ENCODE measurements at regions not wholly inside any gene's neighbourhood (a gene's known extent, or its start where the extent isn't known, plus 50 kb on each side); places are given as distances from the start of the nearest gene placed in this dataset.
"Not testable (repeated sequence)": the region's sequence is repeated elsewhere in the genome, so short reads cannot be mapped to it uniquely, and the experiment has no call there.

DNA sequence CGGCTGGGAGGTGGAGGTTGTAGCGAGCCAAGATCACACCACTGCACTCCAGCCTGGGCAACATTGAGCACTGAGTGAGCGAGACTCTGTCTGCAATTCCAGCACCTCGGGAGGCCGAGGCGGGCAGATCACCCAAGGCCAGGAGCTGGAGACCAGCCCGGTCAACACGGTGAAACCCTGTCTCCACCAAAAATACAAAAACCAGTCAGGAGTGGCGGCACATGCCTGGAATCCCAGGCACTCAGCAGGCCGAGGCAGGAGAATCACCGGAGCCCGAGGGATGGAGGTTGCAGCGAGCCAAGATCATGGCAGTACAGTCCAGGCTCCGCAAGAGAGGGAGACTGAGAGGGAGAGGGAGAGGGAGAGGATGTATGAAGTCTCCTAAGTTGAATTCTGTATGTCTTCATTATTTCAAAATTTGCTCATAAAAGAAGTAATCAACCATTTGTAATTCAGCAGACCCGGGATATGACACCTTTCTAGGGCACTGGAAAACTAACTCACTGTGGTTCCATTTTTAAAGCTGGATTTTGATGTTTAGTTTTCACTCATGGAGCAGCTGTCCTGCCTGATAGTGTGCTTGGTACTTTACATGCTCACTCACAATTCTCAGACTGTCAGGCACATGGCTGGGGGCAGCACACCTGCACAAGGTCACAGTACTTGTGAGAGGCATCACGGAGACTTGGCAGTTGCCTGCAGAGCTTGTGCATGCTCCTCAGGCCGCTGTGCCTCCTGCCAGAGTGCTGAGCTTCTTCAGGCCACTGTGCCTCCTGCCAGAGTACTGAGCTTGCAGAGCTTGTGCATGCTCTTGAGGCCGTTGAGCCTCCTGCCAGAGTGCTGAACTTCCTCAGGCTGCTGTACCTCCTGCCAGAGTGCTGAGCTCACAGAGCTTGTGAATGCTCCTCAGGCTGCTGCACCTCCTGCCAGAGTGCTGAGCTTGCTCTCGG, 106.2 kb downstream of the ERMARD start:
- TF ChIP-seq, protein P1, sequence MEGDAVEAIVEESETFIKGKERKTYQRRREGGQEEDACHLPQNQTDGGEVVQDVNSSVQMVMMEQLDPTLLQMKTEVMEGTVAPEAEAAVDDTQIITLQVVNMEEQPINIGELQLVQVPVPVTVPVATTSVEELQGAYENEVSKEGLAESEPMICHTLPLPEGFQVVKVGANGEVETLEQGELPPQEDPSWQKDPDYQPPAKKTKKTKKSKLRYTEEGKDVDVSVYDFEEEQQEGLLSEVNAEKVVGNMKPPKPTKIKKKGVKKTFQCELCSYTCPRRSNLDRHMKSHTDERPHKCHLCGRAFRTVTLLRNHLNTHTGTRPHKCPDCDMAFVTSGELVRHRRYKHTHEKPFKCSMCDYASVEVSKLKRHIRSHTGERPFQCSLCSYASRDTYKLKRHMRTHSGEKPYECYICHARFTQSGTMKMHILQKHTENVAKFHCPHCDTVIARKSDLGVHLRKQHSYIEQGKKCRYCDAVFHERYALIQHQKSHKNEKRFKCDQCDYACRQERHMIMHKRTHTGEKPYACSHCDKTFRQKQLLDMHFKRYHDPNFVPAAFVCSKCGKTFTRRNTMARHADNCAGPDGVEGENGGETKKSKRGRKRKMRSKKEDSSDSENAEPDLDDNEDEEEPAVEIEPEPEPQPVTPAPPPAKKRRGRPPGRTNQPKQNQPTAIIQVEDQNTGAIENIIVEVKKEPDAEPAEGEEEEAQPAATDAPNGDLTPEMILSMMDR (IDR thresholded peaks at IDR 0.05), result no peak
- Histone ChIP-seq H3K36me3 (no peaks in the 10 kb centered on the region), H3K4me3 (no peak overlapping the region), H3K27ac (no peak overlapping the region), H3K4me1 (no peaks in the 10 kb centered on the region), H3K9ac (ENCODE audit: low read depth in 2 of 2, low read length in 2 of 2) (no peak overlapping the region), H3K9me3 (no peaks in the 10 kb centered on the region), H3K27me3 (no peaks in the 10 kb centered on the region)
- intact Hi-C loops (cut with DNase I), result no loop called here
- no peak for DNase-seq

DNA sequence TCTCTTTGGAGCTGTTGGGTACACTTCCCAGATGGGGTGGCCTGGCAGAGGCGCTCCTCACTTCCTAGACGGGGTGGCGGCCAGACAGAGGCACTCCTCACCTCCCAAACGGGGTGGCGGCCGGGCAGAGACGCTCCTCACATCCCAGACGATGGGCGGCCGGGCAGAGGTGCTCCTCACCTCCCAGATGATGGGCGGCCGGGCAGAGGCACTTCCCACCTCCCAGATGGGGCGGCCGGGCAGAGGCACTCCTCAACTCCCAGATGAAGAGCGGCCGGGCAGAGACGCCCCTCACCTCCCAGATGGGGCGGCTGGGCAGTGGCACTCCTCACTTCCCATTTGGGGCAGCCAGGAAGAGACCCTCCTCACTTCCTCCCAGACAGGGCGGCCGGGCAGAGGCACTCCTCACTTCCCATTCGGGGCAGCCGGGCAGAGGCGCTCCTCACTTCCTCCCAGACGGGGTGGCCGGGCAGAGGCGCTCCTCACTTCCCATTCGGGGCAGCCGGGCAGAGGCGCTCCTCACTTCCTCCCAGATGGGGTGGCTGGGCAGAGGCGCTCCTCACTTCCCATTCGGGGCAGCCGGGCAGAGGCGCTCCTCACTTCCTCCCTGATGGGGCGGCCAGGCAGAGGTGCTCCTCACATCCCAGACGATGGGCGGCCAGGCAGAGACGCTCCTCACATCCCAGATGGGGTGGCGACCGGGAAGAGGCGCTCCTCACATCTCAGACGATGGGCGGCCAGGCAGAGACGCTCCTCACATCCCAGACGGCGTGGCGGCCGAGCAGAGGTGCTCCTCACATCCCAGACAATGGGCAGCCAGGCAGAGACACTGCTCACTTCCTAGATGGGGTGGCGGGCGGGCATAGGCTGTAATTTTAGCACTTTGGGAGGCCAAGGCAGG, 105.3 kb downstream of the ERMARD start:
- H3K4me1 ChIP-seq; intact Hi-C loops (cut with DNase I); H3K9me3 ChIP-seq; H3K4me3 ChIP-seq; H3K27me3 ChIP-seq; H3K27ac ChIP-seq; H3K9ac ChIP-seq (ENCODE audit: low read depth in 2 of 2, low read length in 2 of 2); H3K36me3 ChIP-seq; DNase-seq: not testable (repeated sequence)

DNA sequence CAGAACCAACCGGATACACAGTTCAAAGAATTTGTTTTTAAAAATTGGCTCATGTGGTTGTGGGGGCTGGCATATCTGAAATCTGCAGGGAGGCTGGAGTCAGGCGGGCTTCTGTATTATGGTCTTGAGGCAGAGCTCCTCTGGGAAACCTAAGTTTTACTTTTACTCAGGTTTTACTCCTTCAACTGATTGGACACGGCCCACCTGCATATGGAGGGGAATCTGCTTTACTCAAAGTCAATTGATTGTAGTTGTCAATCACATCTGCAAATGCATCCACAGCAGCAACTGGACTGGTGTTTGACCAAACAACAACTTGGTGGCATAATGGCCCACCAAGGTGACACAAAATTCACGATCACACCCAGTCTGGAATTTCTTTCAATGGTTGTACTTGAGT, 103.4 kb downstream of the ERMARD start:
- TF ChIP-seq, protein P1 (IDR thresholded peaks at IDR 0.05), result no peak
- DNase-seq, result no peak
- intact Hi-C loops (cut with DNase I), result no loop called here

GRCh38 chr6:169854083-169854725, 102.8 kb downstream of the ERMARD start:
- H3K9ac ChIP-seq (ENCODE audit: low read depth in 2 of 2, low read length in 2 of 2), result no peak overlapping the region
- no peaks in the 10 kb centered on the region for H3K36me3 ChIP-seq
- H3K27ac ChIP-seq, result no peak overlapping the region
- H3K4me3 ChIP-seq, result no peak overlapping the region
- peak; percentile 7 for DNase-seq
- H3K4me1 ChIP-seq, result no peaks in the 10 kb centered on the region
- no peaks in the 10 kb centered on the region for H3K9me3 ChIP-seq
- intact Hi-C loops (cut with DNase I), result no loop called here
- H3K27me3 ChIP-seq, result no peaks in the 10 kb centered on the region
- TF ChIP-seq, protein P1 (IDR thresholded peaks at IDR 0.05), result no peak

More for the DNA sequence above, 103.4 kb downstream of the ERMARD start:
- no peaks in the 10 kb centered on the region for H3K9me3 ChIP-seq
- no peaks in the 10 kb centered on the region for H3K4me1 ChIP-seq
- H3K27ac ChIP-seq, result no peak overlapping the region
- no peaks in the 10 kb centered on the region for H3K36me3 ChIP-seq
- no peaks in the 10 kb centered on the region for H3K27me3 ChIP-seq
- no peak overlapping the region for H3K9ac ChIP-seq (ENCODE audit: low read depth in 2 of 2, low read length in 2 of 2)
- no peak overlapping the region for H3K4me3 ChIP-seq

- H3K9me3 ChIP-seq, result no peaks in the 10 kb centered on the region
- no peak overlapping the region for H3K9ac ChIP-seq (ENCODE audit: low read depth in 2 of 2, low read length in 2 of 2)
- intact Hi-C loops (cut with DNase I), result no loop called here
- H3K4me1 ChIP-seq, result no peaks in the 10 kb centered on the region
- DNase-seq, result peak; percentile 6
- H3K27me3 ChIP-seq, result no peaks in the 10 kb centered on the region
- H3K36me3 ChIP-seq, result no peaks in the 10 kb centered on the region
- no peak overlapping the region for H3K27ac ChIP-seq
- no peak overlapping the region for H3K4me3 ChIP-seq
- TF ChIP-seq, protein P1 (IDR thresholded peaks at IDR 0.05), result no peak
Measured at GRCh38 chr6:169853196-169854082, 102.0 kb downstream of the ERMARD start.

Measured in colonic mucosa (tissue), 4 donors.